Loucy (cell line): ENCODE measurements at regions not wholly inside any gene's neighbourhood (a gene's known extent, or its start where the extent isn't known, plus 50 kb on each side); places are given as distances from the start of the nearest gene placed in this dataset.

Experiments
- H2AFZ ChIP-seq: fragments of 200-600 bp; sonication (generic); 2 replicates; pipeline ENCODE4 v1.6.0; 2016; ENCODE audit warnings: antibody characterized with exemption, mild to moderate bottlenecking, low read length, moderate library complexity
- H3F3A ChIP-seq: fragments of 200-600 bp; 2 replicates; pipeline ENCODE4 v1.6.0; 2016; ENCODE audit warnings: antibody characterized with exemption, low read depth, mild to moderate bottlenecking
- H3K27me3 ChIP-seq: fragments of 200-600 bp; sonication (generic); 2 replicates; pipeline ENCODE4 v1.6.1; 2014; ENCODE audit warnings: low read length, mild to moderate bottlenecking; ENCODE audit not compliant: insufficient read depth, poor library complexity, severe bottlenecking
- H3K36me3 ChIP-seq: fragments of 200-600 bp; sonication (generic); 2 replicates; pipeline ENCODE4 v1.6.1; 2016; ENCODE audit warnings: low read length; ENCODE audit not compliant: insufficient read depth
- H3K4me1 ChIP-seq: fragments of 200-600 bp; sonication (generic); 2 replicates; pipeline ENCODE4 v1.5.1; 2014; ENCODE audit warnings: low read length, mild to moderate bottlenecking; ENCODE audit not compliant: insufficient read depth, poor library complexity, severe bottlenecking
- H3K4me2 ChIP-seq: fragments of 200-600 bp; sonication (generic); 2 replicates; pipeline ENCODE4 v1.6.0; 2014; ENCODE audit warnings: antibody characterized with exemption, low read length, low read depth, mild to moderate bottlenecking; ENCODE audit not compliant: poor library complexity, severe bottlenecking
- H3K4me3 ChIP-seq: fragments of 200-600 bp; sonication (generic); 2 replicates; pipeline ENCODE4 v1.5.1; 2014; ENCODE audit warnings: low read length, mild to moderate bottlenecking, mixed read lengths; ENCODE audit not compliant: poor library complexity, severe bottlenecking
- H3K79me2 ChIP-seq: fragments of 200-600 bp; sonication (generic); 2 replicates; pipeline ENCODE4 v1.6.1; 2014; ENCODE audit warnings: low read length; ENCODE audit not compliant: insufficient read depth
- H3K9ac ChIP-seq: fragments of 200-600 bp; sonication (generic); 2 replicates; pipeline ENCODE4 v1.6.0; 2014; ENCODE audit warnings: mild to moderate bottlenecking, low read depth, low read length, moderate library complexity; ENCODE audit not compliant: poor library complexity, severe bottlenecking
- H3K9me2 ChIP-seq: fragments of 200-600 bp; sonication (generic); replicated peaks from 2 replicates; pipeline ENCODE4 v1.6.1; 2016; ENCODE audit warnings: low read depth, low read length, mixed read lengths
- H3K9me3 ChIP-seq: fragments of 200-600 bp; sonication (generic); 2 replicates; pipeline ENCODE4 v1.6.1; 2014; ENCODE audit warnings: mild to moderate bottlenecking, antibody characterized with exemption, low read length, low read depth; ENCODE audit not compliant: insufficient read depth
- H4K20me1 ChIP-seq: fragments of 200-600 bp; sonication (generic); 2 replicates; pipeline ENCODE4 v1.6.0; 2014; ENCODE audit warnings: antibody characterized with exemption, low read length, mild to moderate bottlenecking; ENCODE audit not compliant: insufficient read depth, poor library complexity, severe bottlenecking
- EZH2phosphoT487 ChIP-seq: fragments of 200-600 bp; IDR thresholded peaks from 2 replicates; pipeline ENCODE4 v1.6.1; 2018; ENCODE audit warnings: antibody characterized with exemption, mild to moderate bottlenecking, moderate library complexity, borderline replicate concordance
- TF ChIP-seq, protein P1 (sequence below): fragments of 200-600 bp; sonication (generic); conservative IDR thresholded peaks from 2 replicates; pipeline ENCODE4 v1.5.1; 2014; ENCODE audit warnings: mild to moderate bottlenecking, antibody characterized with exemption, low read length

DNA sequence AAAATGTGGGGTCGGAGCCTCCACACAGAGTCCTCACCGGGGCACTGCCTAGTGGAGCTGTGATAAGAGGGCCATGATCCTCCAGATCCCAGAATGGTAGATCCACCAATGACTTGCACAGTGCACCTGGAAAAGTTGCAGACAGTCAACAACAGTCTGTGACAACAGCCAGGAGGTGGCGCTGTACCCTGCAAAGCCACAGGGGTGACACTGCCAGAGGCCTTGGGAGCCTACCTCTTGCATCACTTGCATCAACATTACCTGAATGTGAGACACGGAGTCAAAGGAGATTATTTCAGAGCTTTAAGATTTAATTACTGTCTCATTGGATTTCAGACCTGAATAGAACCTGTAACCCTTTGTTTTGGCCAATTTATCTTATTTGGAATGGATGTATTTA, 614.1 kb upstream of the CDH9 start:
- Histone ChIP-seq H3K4me3 (no peak overlapping the region), H2AFZ (no peak overlapping the region), H3K9ac (no peak overlapping the region)

DNA sequence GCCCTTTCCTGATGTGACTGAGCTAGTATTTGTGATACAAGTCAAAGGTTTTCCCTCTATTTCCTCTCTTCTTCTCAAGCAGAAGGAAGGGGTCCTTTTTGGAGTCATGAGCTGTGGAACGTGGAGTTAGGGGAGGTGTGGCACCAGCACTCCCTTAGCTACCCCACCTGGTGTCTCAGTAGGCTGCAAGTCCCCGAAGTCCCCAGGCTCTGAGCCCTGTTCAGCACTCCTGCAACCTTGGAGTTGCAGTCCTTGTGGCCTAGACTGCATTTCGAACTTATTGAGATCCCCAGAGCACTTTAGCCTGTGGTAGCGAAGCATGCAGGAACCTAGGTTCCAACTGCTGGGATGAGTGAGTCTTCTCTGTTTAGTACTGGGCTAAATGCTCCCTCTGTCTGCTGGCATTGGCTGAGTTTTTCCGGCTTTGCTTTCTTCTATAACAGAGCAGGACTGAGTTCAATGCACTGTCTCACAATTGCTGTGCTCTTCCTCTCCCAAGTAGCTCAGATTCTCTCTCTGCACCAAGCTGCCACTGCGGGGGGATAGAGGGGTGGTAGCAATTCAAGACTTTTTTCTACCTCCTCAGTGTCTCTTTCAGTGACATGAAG, 600.7 kb upstream of the CDH9 start:
- TF ChIP-seq EZH2phosphoT487: no peak
- Histone ChIP-seq H3K9me2 (no peaks in the 10 kb centered on the region), H3K79me2 (no peaks in the 10 kb centered on the region), H3K27me3 (no peaks in the 10 kb centered on the region), H3F3A (no peaks in the 10 kb centered on the region), H3K4me1 (no peaks in the 10 kb centered on the region), H2AFZ (no peak overlapping the region), H4K20me1 (no peaks in the 10 kb centered on the region), H3K4me2 (no peak overlapping the region), H3K4me3 (no peak overlapping the region), H3K36me3 (no peaks in the 10 kb centered on the region), H3K9ac (no peak overlapping the region), H3K9me3 (no peaks in the 10 kb centered on the region)

More for the DNA sequence above, 614.1 kb upstream of the CDH9 start:
- Histone ChIP-seq H4K20me1 (no peaks in the 10 kb centered on the region), H3F3A (no peaks in the 10 kb centered on the region), H3K36me3 (no peaks in the 10 kb centered on the region), H3K9me2 (no peaks in the 10 kb centered on the region), H3K27me3 (no peaks in the 10 kb centered on the region), H3K79me2 (no peaks in the 10 kb centered on the region), H3K4me1 (no peaks in the 10 kb centered on the region), H3K4me2 (no peak overlapping the region), H3K9me3 (no peaks in the 10 kb centered on the region)
- TF ChIP-seq, protein P1, sequence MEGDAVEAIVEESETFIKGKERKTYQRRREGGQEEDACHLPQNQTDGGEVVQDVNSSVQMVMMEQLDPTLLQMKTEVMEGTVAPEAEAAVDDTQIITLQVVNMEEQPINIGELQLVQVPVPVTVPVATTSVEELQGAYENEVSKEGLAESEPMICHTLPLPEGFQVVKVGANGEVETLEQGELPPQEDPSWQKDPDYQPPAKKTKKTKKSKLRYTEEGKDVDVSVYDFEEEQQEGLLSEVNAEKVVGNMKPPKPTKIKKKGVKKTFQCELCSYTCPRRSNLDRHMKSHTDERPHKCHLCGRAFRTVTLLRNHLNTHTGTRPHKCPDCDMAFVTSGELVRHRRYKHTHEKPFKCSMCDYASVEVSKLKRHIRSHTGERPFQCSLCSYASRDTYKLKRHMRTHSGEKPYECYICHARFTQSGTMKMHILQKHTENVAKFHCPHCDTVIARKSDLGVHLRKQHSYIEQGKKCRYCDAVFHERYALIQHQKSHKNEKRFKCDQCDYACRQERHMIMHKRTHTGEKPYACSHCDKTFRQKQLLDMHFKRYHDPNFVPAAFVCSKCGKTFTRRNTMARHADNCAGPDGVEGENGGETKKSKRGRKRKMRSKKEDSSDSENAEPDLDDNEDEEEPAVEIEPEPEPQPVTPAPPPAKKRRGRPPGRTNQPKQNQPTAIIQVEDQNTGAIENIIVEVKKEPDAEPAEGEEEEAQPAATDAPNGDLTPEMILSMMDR: no peak; the same call in 1 of the 2 replicates
- TF ChIP-seq EZH2phosphoT487: no peak

DNA sequence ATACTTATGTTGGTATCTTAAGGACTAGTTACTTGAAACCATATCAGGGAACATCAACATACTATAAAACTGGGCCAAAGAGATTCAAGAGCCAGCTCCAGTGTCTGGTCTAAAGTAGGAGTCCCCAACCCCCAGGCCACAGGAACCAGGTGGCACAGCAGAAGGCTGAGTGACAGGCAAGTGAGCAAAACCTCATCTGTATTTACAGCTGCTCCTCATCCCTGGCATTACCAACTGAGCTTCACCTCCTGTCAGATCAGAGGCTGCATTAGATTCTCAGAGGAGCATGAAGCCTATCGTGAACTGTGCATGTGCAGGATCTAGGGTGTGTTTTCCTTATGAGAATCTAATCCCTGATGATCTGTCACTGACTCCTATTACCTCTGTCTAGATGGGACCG, 581.6 kb upstream of the CDH9 start:
- no peak overlapping the region for H3K9ac ChIP-seq

More for the DNA sequence above, 581.6 kb upstream of the CDH9 start:
- no peak overlapping the region for H2AFZ ChIP-seq
- no peaks in the 10 kb centered on the region for H3K79me2 ChIP-seq
- H4K20me1 ChIP-seq: no peaks in the 10 kb centered on the region
- H3K9me2 ChIP-seq: no peaks in the 10 kb centered on the region
- H3K36me3 ChIP-seq: no peaks in the 10 kb centered on the region
- no peaks in the 10 kb centered on the region for H3K27me3 ChIP-seq
- no peaks in the 10 kb centered on the region for H3F3A ChIP-seq
- no peak overlapping the region for H3K4me2 ChIP-seq
- H3K4me3 ChIP-seq: no peak overlapping the region
- no peaks in the 10 kb centered on the region for H3K9me3 ChIP-seq
- no peaks in the 10 kb centered on the region for H3K4me1 ChIP-seq
- TF ChIP-seq, protein P1: no peak
- TF ChIP-seq EZH2phosphoT487: no peak
